ENCODE measurements at regions not wholly inside any gene's neighbourhood (a gene's known extent, or its start where the extent isn't known, plus 50 kb on each side); places are given as distances from the start of the nearest gene placed in this dataset.

- H3K36me3 Mint-ChIP-seq = no peaks in the 10 kb centered on the region
- no peak overlapping the region for H3K4me3 Mint-ChIP-seq
- Histone ChIP-seq H3K36me3 (ENCODE audit: control insufficient read depth, insufficient read depth, low read length) (no peaks in the 10 kb centered on the region), H3K4me1 (ENCODE audit: control insufficient read depth, insufficient read depth, low read length, poor library complexity, severe bottlenecking) (no peaks in the 10 kb centered on the region), H3K27me3 (ENCODE audit: control insufficient read depth, insufficient read depth, low read length) (no peaks in the 10 kb centered on the region), H3K4me3 (ENCODE audit: low read depth, low read length) (no peak overlapping the region), H3K9me3 (ENCODE audit: control insufficient read depth in 2 of 2, low read length in 2 of 2) (peaks cover 2 to 5% of the 10 kb centered on the region in 2 experiments), H3K27ac (ENCODE audit: insufficient read depth, low read length, poor library complexity, severe bottlenecking) (no peak overlapping the region)
- peaks cover 0 to 14% (median 4%) of the 10 kb centered on the region in 7 donors for H3K9me3 Mint-ChIP-seq
- H3K4me1 Mint-ChIP-seq = no peaks in the 10 kb centered on the region
- H3K27ac Mint-ChIP-seq = no peak overlapping the region
- ATAC-seq (ENCODE audit: low read depth in 2 of 2) (no peak), DNase-seq (no peak)
- no peaks in the 10 kb centered on the region for H3K27me3 Mint-ChIP-seq
Observed at GRCh38 chr5:165805756-165806155, 2300.3 kb downstream of the MAT2B start.

- Histone ChIP-seq H3K36me3 (ENCODE audit: control insufficient read depth, insufficient read depth, low read length) (no peaks in the 10 kb centered on the region), H3K4me3 (ENCODE audit: low read depth, low read length) (no peak overlapping the region), H3K9me3 (ENCODE audit: control insufficient read depth in 2 of 2, low read length in 2 of 2) (peaks cover 2 to 5% of the 10 kb centered on the region in 2 experiments), H3K27me3 (ENCODE audit: control insufficient read depth, insufficient read depth, low read length) (no peaks in the 10 kb centered on the region), H3K4me1 (ENCODE audit: control insufficient read depth, insufficient read depth, low read length, poor library complexity, severe bottlenecking) (no peaks in the 10 kb centered on the region), H3K27ac (ENCODE audit: insufficient read depth, low read length, poor library complexity, severe bottlenecking) (no peak overlapping the region)
- no peaks in the 10 kb centered on the region for H3K4me1 Mint-ChIP-seq
- H3K27ac Mint-ChIP-seq = no peak overlapping the region
- DNase-seq = no peak
- H3K9me3 Mint-ChIP-seq = peaks cover 0 to 7% (median 3%) of the 10 kb centered on the region in 7 donors
- no peak for ATAC-seq (ENCODE audit: low read depth in 2 of 2)
- no peaks in the 10 kb centered on the region for H3K36me3 Mint-ChIP-seq
- no peak overlapping the region for H3K4me3 Mint-ChIP-seq
- H3K27me3 Mint-ChIP-seq = no peaks in the 10 kb centered on the region
Observed at GRCh38 chr5:165808335-165808734, 2302.9 kb downstream of the MAT2B start.

- H3K4me1 Mint-ChIP-seq = no peaks in the 10 kb centered on the region
- H3K27ac ChIP-seq (ENCODE audit: insufficient read depth, low read length, poor library complexity, severe bottlenecking) = no peak overlapping the region
- H3K9me3 ChIP-seq (ENCODE audit: control insufficient read depth in 2 of 2, low read length in 2 of 2) = peaks cover 2 to 8% of the 10 kb centered on the region in 2 experiments
- H3K9me3 Mint-ChIP-seq = peaks cover 0 to 4% (median 0%) of the 10 kb centered on the region in 7 donors
- H3K4me3 ChIP-seq (ENCODE audit: low read depth, low read length) = no peak overlapping the region
- H3K27me3 Mint-ChIP-seq = no peaks in the 10 kb centered on the region
- no peaks in the 10 kb centered on the region for H3K27me3 ChIP-seq (ENCODE audit: control insufficient read depth, insufficient read depth, low read length)
- ATAC-seq (ENCODE audit: low read depth in 2 of 2) (no peak), DNase-seq (no peak)
- H3K4me1 ChIP-seq (ENCODE audit: control insufficient read depth, insufficient read depth, low read length, poor library complexity, severe bottlenecking) = no peaks in the 10 kb centered on the region
- no peaks in the 10 kb centered on the region for H3K36me3 ChIP-seq (ENCODE audit: control insufficient read depth, insufficient read depth, low read length)
- no peak overlapping the region for H3K27ac Mint-ChIP-seq
- no peak overlapping the region for H3K4me3 Mint-ChIP-seq
- no peaks in the 10 kb centered on the region for H3K36me3 Mint-ChIP-seq
Observed at GRCh38 chr5:165809914-165810313, 2304.5 kb downstream of the MAT2B start.

- no peaks in the 10 kb centered on the region for H3K4me1 Mint-ChIP-seq
- no peaks in the 10 kb centered on the region for H3K27me3 ChIP-seq (ENCODE audit: control insufficient read depth, insufficient read depth, low read length)
- H3K27me3 Mint-ChIP-seq = no peaks in the 10 kb centered on the region
- DNase-seq = no peak
- no peak overlapping the region for H3K4me3 Mint-ChIP-seq
- peaks cover 0 to 21% (median 7%) of the 10 kb centered on the region in 7 donors for H3K9me3 Mint-ChIP-seq
- no peak overlapping the region for H3K4me3 ChIP-seq (ENCODE audit: low read depth, low read length)
- ATAC-seq (ENCODE audit: low read depth in 2 of 2) = no peak
- H3K27ac Mint-ChIP-seq = no peak overlapping the region
- no peak overlapping the region for H3K27ac ChIP-seq (ENCODE audit: insufficient read depth, low read length, poor library complexity, severe bottlenecking)
- no peaks in the 10 kb centered on the region for H3K36me3 Mint-ChIP-seq
- H3K36me3 ChIP-seq (ENCODE audit: control insufficient read depth, insufficient read depth, low read length) = no peaks in the 10 kb centered on the region
- no peaks in the 10 kb centered on the region for H3K9me3 ChIP-seq (ENCODE audit: control insufficient read depth in 2 of 2, low read length in 2 of 2)
- no peaks in the 10 kb centered on the region for H3K4me1 ChIP-seq (ENCODE audit: control insufficient read depth, insufficient read depth, low read length, poor library complexity, severe bottlenecking)
Observed at GRCh38 chr5:165829504-165829903, 2324.1 kb downstream of the MAT2B start.

GRCh38 chr5:165834891-165835290 is 2329.5 kb downstream of the MAT2B start:
- H3K27me3 ChIP-seq (ENCODE audit: control insufficient read depth, insufficient read depth, low read length) = no peaks in the 10 kb centered on the region
- H3K27ac Mint-ChIP-seq = no peak overlapping the region
- H3K27ac ChIP-seq (ENCODE audit: insufficient read depth, low read length, poor library complexity, severe bottlenecking) = no peak overlapping the region
- peaks cover 3 to 26% (median 8%) of the 10 kb centered on the region in 7 donors for H3K9me3 Mint-ChIP-seq
- no peak overlapping the region for H3K4me3 Mint-ChIP-seq
- no peaks in the 10 kb centered on the region for H3K4me1 ChIP-seq (ENCODE audit: control insufficient read depth, insufficient read depth, low read length, poor library complexity, severe bottlenecking)
- ATAC-seq (ENCODE audit: low read depth in 2 of 2) (no peak), DNase-seq (no peak)
- no peaks in the 10 kb centered on the region for H3K36me3 Mint-ChIP-seq
- no peaks in the 10 kb centered on the region for H3K27me3 Mint-ChIP-seq
- H3K4me1 Mint-ChIP-seq = no peaks in the 10 kb centered on the region
- no peaks in the 10 kb centered on the region for H3K36me3 ChIP-seq (ENCODE audit: control insufficient read depth, insufficient read depth, low read length)
- H3K4me3 ChIP-seq (ENCODE audit: low read depth, low read length) = no peak overlapping the region
- H3K9me3 ChIP-seq (ENCODE audit: control insufficient read depth in 2 of 2, low read length in 2 of 2) = no peaks in the 10 kb centered on the region

GRCh38 chr5:165836046-165836445 is 2330.6 kb downstream of the MAT2B start:
- no peaks in the 10 kb centered on the region for H3K4me1 Mint-ChIP-seq
- H3K9me3 Mint-ChIP-seq = peaks cover 4 to 17% (median 8%) of the 10 kb centered on the region in 7 donors
- H3K27me3 Mint-ChIP-seq = no peaks in the 10 kb centered on the region
- DNase-seq (no peak), ATAC-seq (ENCODE audit: low read depth in 2 of 2) (no peak)
- H3K4me3 Mint-ChIP-seq = no peak overlapping the region
- Histone ChIP-seq H3K27me3 (ENCODE audit: control insufficient read depth, insufficient read depth, low read length) (no peaks in the 10 kb centered on the region), H3K9me3 (ENCODE audit: control insufficient read depth in 2 of 2, low read length in 2 of 2) (no peaks in the 10 kb centered on the region), H3K4me1 (ENCODE audit: control insufficient read depth, insufficient read depth, low read length, poor library complexity, severe bottlenecking) (no peaks in the 10 kb centered on the region), H3K27ac (ENCODE audit: insufficient read depth, low read length, poor library complexity, severe bottlenecking) (no peak overlapping the region), H3K36me3 (ENCODE audit: control insufficient read depth, insufficient read depth, low read length) (no peaks in the 10 kb centered on the region), H3K4me3 (ENCODE audit: low read depth, low read length) (no peak overlapping the region)
- H3K27ac Mint-ChIP-seq = no peak overlapping the region
- H3K36me3 Mint-ChIP-seq = no peaks in the 10 kb centered on the region

GRCh38 chr5:165837286-165837685 is 2331.9 kb downstream of the MAT2B start:
- H3K4me3 Mint-ChIP-seq = no peak overlapping the region
- H3K36me3 Mint-ChIP-seq = no peaks in the 10 kb centered on the region
- no peak overlapping the region for H3K4me3 ChIP-seq (ENCODE audit: low read depth, low read length)
- no peaks in the 10 kb centered on the region for H3K27me3 Mint-ChIP-seq
- DNase-seq = no peak
- peaks cover 3 to 13% (median 5%) of the 10 kb centered on the region in 7 donors for H3K9me3 Mint-ChIP-seq
- H3K4me1 ChIP-seq (ENCODE audit: control insufficient read depth, insufficient read depth, low read length, poor library complexity, severe bottlenecking) = no peaks in the 10 kb centered on the region
- no peaks in the 10 kb centered on the region for H3K27me3 ChIP-seq (ENCODE audit: control insufficient read depth, insufficient read depth, low read length)
- H3K36me3 ChIP-seq (ENCODE audit: control insufficient read depth, insufficient read depth, low read length) = no peaks in the 10 kb centered on the region
- no peak for ATAC-seq (ENCODE audit: low read depth in 2 of 2)
- no peaks in the 10 kb centered on the region for H3K4me1 Mint-ChIP-seq
- no peak overlapping the region for H3K27ac ChIP-seq (ENCODE audit: insufficient read depth, low read length, poor library complexity, severe bottlenecking)
- no peak overlapping the region for H3K27ac Mint-ChIP-seq
- no peaks in the 10 kb centered on the region for H3K9me3 ChIP-seq (ENCODE audit: control insufficient read depth in 2 of 2, low read length in 2 of 2)

GRCh38 chr5:165844571-165844970 is 2339.2 kb downstream of the MAT2B start:
- ATAC-seq (ENCODE audit: low read depth in 2 of 2) = no peak

More at GRCh38 chr5:165844571-165844970, 2339.2 kb downstream of the MAT2B start:
- Mint-ChIP-seq H3K9me3 (peaks cover 0 to 9% (median 2%) of the 10 kb centered on the region in 7 donors), H3K4me3 (no peak overlapping the region), H3K27ac (no peak overlapping the region), H3K27me3 (no peaks in the 10 kb centered on the region), H3K4me1 (no peaks in the 10 kb centered on the region), H3K36me3 (no peaks in the 10 kb centered on the region)
- no peak for DNase-seq
- no peaks in the 10 kb centered on the region for H3K27me3 ChIP-seq (ENCODE audit: control insufficient read depth, insufficient read depth, low read length)
- H3K4me1 ChIP-seq (ENCODE audit: control insufficient read depth, insufficient read depth, low read length, poor library complexity, severe bottlenecking) = no peaks in the 10 kb centered on the region
- H3K9me3 ChIP-seq (ENCODE audit: control insufficient read depth in 2 of 2, low read length in 2 of 2) = peaks cover 2 to 12% of the 10 kb centered on the region in 2 experiments
- H3K4me3 ChIP-seq (ENCODE audit: low read depth, low read length) = no peak overlapping the region
- no peaks in the 10 kb centered on the region for H3K36me3 ChIP-seq (ENCODE audit: control insufficient read depth, insufficient read depth, low read length)
- H3K27ac ChIP-seq (ENCODE audit: insufficient read depth, low read length, poor library complexity, severe bottlenecking) = no peak overlapping the region
